ENCODE measurements at regions not wholly inside any gene's neighbourhood (a gene's known extent, or its start where the extent isn't known, plus 50 kb on each side); places are given as distances from the start of the nearest gene placed in this dataset.

DNA sequence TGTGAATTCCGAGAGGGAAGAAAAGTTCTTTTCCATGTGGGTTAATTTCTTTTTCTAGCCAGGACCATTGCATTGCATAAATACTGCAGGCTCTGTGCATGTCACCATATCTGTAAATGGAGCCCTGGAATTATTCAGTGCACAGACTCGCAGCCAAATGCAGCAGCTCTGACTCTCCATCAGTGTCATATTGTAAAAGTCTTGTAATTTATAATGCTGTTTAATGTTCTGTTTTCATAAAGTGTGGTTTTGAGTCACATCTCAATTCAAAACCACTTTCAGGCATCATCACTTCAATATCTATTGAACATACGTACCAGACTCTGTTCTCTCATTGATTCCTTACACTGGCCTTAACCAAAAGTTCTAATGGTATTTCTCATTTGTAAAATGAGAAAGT lies 193.9 kb upstream of the RPL34 start:
- Histone ChIP-seq H3K36me3 (ENCODE audit: control insufficient read depth in 2 of 2, extremely low read depth in 1 of 2, insufficient read depth in 2 of 2, low read length in 2 of 2) (no peaks in the 10 kb centered on the region), H3K4me3 (replicated peaks in 1 of 3; ENCODE audit: insufficient read depth in 1 of 3, low read depth in 1 of 3, low read length in 3 of 3) (no peak overlapping the region), H3K4me2 (ENCODE audit: insufficient read depth, low read length) (no peak overlapping the region), H3K27me3 (ENCODE audit: control insufficient read depth in 2 of 2, insufficient read depth in 2 of 2, low read length in 2 of 2) (no peaks in the 10 kb centered on the region), H4K20me1 (replicated peaks; ENCODE audit: control insufficient read depth, extremely low read depth, insufficient read depth, low read length) (no peaks in the 10 kb centered on the region), H3K9ac (replicated peaks; ENCODE audit: extremely low read depth, insufficient read depth, low read length) (no peak overlapping the region), H3K4me1 (ENCODE audit: control insufficient read depth, extremely low read depth, insufficient read depth, low read length) (no peaks in the 10 kb centered on the region), H3K79me2 (ENCODE audit: control insufficient read depth, insufficient read depth, low read length) (no peaks in the 10 kb centered on the region), H3K9me1 (replicated peaks; ENCODE audit: control insufficient read depth, extremely low read depth, insufficient read depth, low read length) (no peaks in the 10 kb centered on the region), H3K27ac (ENCODE audit: insufficient read depth, low read depth, low read length) (no peak overlapping the region), H3K9me3 (replicated peaks; ENCODE audit: control insufficient read depth, insufficient read depth, low read length) (no peaks in the 10 kb centered on the region), H2AFZ (ENCODE audit: low read depth, low read length) (no peak overlapping the region)
- FAIRE-seq (no peak), DNase-seq (ENCODE audit: low read depth, low spot score) (no peak)
- intact Hi-C loops (cut with micrococcal nuclease) (no loop called here), dilution Hi-C loops (cut with MboI; ENCODE audit: extremely low pct_ligation_motif_present, low sequenced_read_pairs) (no loop called here)
- ChIA-PET POLR2A (no interaction called here), CTCF (no interaction called here)
- TF ChIP-seq JUN (IDR thresholded peaks at IDR 0.05; ENCODE audit: borderline replicate concordance, insufficient read depth, insufficient read length, low read depth) (no peak), CTCF (IDR thresholded peaks at IDR 0.05; ENCODE audit: extremely low read depth in 1 of 2, insufficient read depth in 1 of 2, low read depth in 1 of 2, low read length in 2 of 2) (no peak)
- BruUV-seq (replicated peaks) = no TSS peak

GRCh38 chr4:108425988-108426387 lies 194.4 kb upstream of the RPL34 start:
- intact Hi-C loops (cut with micrococcal nuclease) (no loop called here), dilution Hi-C loops (cut with MboI; ENCODE audit: extremely low pct_ligation_motif_present, low sequenced_read_pairs) (no loop called here)
- H3K4me2 ChIP-seq (ENCODE audit: insufficient read depth, low read length) = no peak overlapping the region
- no peaks in the 10 kb centered on the region for H3K79me2 ChIP-seq (ENCODE audit: control insufficient read depth, insufficient read depth, low read length)
- no peaks in the 10 kb centered on the region for H3K36me3 ChIP-seq (ENCODE audit: control insufficient read depth in 2 of 2, extremely low read depth in 1 of 2, insufficient read depth in 2 of 2, low read length in 2 of 2)
- no peak for TF ChIP-seq FOS (IDR thresholded peaks at IDR 0.05; ENCODE audit: borderline replicate concordance, insufficient read depth, low read length)
- TF ChIP-seq JUN (IDR thresholded peaks at IDR 0.05; ENCODE audit: borderline replicate concordance, insufficient read depth, insufficient read length, low read depth) = no peak
- TF ChIP-seq EZH2 (IDR thresholded peaks at IDR 0.05; ENCODE audit: borderline replicate concordance, low read depth, low read length, severe bottlenecking) = no peak
- no peak for TF ChIP-seq POLR2AphosphoS5 (IDR thresholded peaks at IDR 0.05; ENCODE audit: insufficient read depth, low read depth, low read length)
- TF ChIP-seq POLR2A (IDR thresholded peaks at IDR 0.05; ENCODE audit: low read depth, low read length) = no peak
- no peak for TF ChIP-seq MYC (IDR thresholded peaks at IDR 0.05; ENCODE audit: low read depth, low read length)
- TF ChIP-seq GATA2 (IDR thresholded peaks at IDR 0.05; ENCODE audit: insufficient read depth, insufficient read length, low read depth, low read length) = no peak
- TF ChIP-seq, protein P1, sequence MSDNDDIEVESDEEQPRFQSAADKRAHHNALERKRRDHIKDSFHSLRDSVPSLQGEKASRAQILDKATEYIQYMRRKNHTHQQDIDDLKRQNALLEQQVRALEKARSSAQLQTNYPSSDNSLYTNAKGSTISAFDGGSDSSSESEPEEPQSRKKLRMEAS (IDR thresholded peaks at IDR 0.05; ENCODE audit: insufficient read depth, insufficient read length) = no peak
- TF ChIP-seq CTCF (IDR thresholded peaks at IDR 0.05; ENCODE audit: extremely low read depth in 1 of 2, insufficient read depth in 1 of 2, low read depth in 1 of 2, low read length in 2 of 2) = no peak
- H3K4me3 ChIP-seq (replicated peaks in 1 of 3; ENCODE audit: insufficient read depth in 1 of 3, low read depth in 1 of 3, low read length in 3 of 3) = no peak overlapping the region
- no peaks in the 10 kb centered on the region for H3K27me3 ChIP-seq (ENCODE audit: control insufficient read depth in 2 of 2, insufficient read depth in 2 of 2, low read length in 2 of 2)
- H4K20me1 ChIP-seq (replicated peaks; ENCODE audit: control insufficient read depth, extremely low read depth, insufficient read depth, low read length) = no peaks in the 10 kb centered on the region
- no peak overlapping the region for H3K9ac ChIP-seq (replicated peaks; ENCODE audit: extremely low read depth, insufficient read depth, low read length)
- DNase-seq (ENCODE audit: low read depth, low spot score) (no peak), FAIRE-seq (no peak)
- H3K27ac ChIP-seq (ENCODE audit: insufficient read depth, low read depth, low read length) = no peak overlapping the region
- H2AFZ ChIP-seq (ENCODE audit: low read depth, low read length) = no peak overlapping the region
- BruUV-seq (replicated peaks) = no TSS peak
- CTCF ChIA-PET = no interaction called here
- POLR2A ChIA-PET = no interaction called here
- no peaks in the 10 kb centered on the region for H3K4me1 ChIP-seq (ENCODE audit: control insufficient read depth, extremely low read depth, insufficient read depth, low read length)
- no peaks in the 10 kb centered on the region for H3K9me1 ChIP-seq (replicated peaks; ENCODE audit: control insufficient read depth, extremely low read depth, insufficient read depth, low read length)
- H3K9me3 ChIP-seq (replicated peaks; ENCODE audit: control insufficient read depth, insufficient read depth, low read length) = no peaks in the 10 kb centered on the region

Data from endothelial cell of umbilical vein (primary cell).